CD4-positive, alpha-beta T cell (primary cell): ENCODE measurements at regions not wholly inside any gene's neighbourhood (a gene's known extent, or its start where the extent isn't known, plus 50 kb on each side); places are given as distances from the start of the nearest gene placed in this dataset.

Experiments
- ATAC-seq: fragments of 200-7000 bp; cut with Tn5 transposase; one replicate; pipeline ENCODE4 v1.10.0; 2022; ENCODE audit warnings: mild to moderate bottlenecking; ENCODE audit not compliant: poor library complexity
- CTCF ChIA-PET: fragments of 350-600 bp; sonication (Branson Sonifier 250); formaldehyde crosslinking; loops from one replicate; lab custom pipeline; 2021; ENCODE audit warnings: antibody characterized with exemption, inconsistent platforms; lab: Charles Lee
- POLR2A ChIA-PET: fragments of 350-600 bp; sonication (Branson Sonifier 250); formaldehyde crosslinking; loops from one replicate; lab custom pipeline; 2021; ENCODE audit warnings: antibody characterized with exemption, inconsistent platforms; lab: Charles Lee
- DNase-seq, 14 experiments: peaks; one replicate each; pipeline ENCODE4 v3.0.0-alpha.2; 2013 to 2020; ENCODE audit warnings: mixed read lengths in 2 of 14
- H3K27ac ChIP-seq, 2 donors: one replicate each; pipeline versions ENCODE4 v1.5.1 to v1.7.0; 2013; ENCODE audit warnings: low read length in 2 of 2, low read depth in 1 of 2, mild to moderate bottlenecking in 1 of 2
- H3K27me3 ChIP-seq, 2 experiments: 1 replicate in 1 of 2; 2 replicates in 1 of 2; pipeline versions ENCODE4 v1.6.1 to v1.7.0; 2013; ENCODE audit warnings: low read length in 2 of 2, control low read depth in 1 of 2, mild to moderate bottlenecking in 1 of 2, moderate library complexity in 1 of 2; ENCODE audit not compliant: insufficient read depth in 2 of 2, control insufficient read depth in 1 of 2
- H3K36me3 ChIP-seq: one replicate; pipeline ENCODE4 v1.6.1; 2013; ENCODE audit warnings: low read length, control low read depth; ENCODE audit not compliant: insufficient read depth
- H3K4me1 ChIP-seq: one replicate; pipeline ENCODE4 v1.6.1; 2013; ENCODE audit warnings: low read length, control low read depth; ENCODE audit not compliant: insufficient read depth
- H3K4me3 ChIP-seq: one replicate; pipeline ENCODE4 v1.5.1; 2013; ENCODE audit warnings: mild to moderate bottlenecking, low read length, moderate library complexity
- H3K9me3 ChIP-seq, 2 experiments: 1 replicate in 1 of 2; 2 replicates in 1 of 2; pipeline versions ENCODE4 v1.6.1 to v1.7.0; 2013; ENCODE audit warnings: low read length in 2 of 2, mild to moderate bottlenecking in 2 of 2, control low read depth in 1 of 2, moderate library complexity in 1 of 2; ENCODE audit not compliant: control insufficient read depth in 1 of 2, insufficient read depth in 1 of 2
- H3K27ac Mint-ChIP-seq: one replicate; pipeline ENCODE4 v1.8.0; 2020; ENCODE audit warnings: mixed read lengths
- H3K27me3 Mint-ChIP-seq: one replicate; pipeline ENCODE4 v1.8.0; 2021; ENCODE audit warnings: mixed read lengths
- H3K36me3 Mint-ChIP-seq: one replicate; pipeline ENCODE4 v1.8.0; 2021; ENCODE audit warnings: low read depth, mixed read lengths
- H3K4me1 Mint-ChIP-seq: one replicate; pipeline ENCODE4 v1.8.0; 2021; ENCODE audit warnings: low read depth, mixed read lengths
- H3K4me3 Mint-ChIP-seq: one replicate; pipeline ENCODE4 v1.8.0; 2020; ENCODE audit warnings: mild to moderate bottlenecking, mixed read lengths
- H3K9me3 Mint-ChIP-seq: one replicate; pipeline ENCODE4 v1.8.0; 2020; ENCODE audit warnings: mixed read lengths
- intact Hi-C, 2 experiments: fragments of 100-400 bp; cut with DNase I in 1 of 2; cut with micrococcal nuclease in 1 of 2; formaldehyde crosslinking; loops; one replicate each; pipeline versions ENCODE4 v1.15.1 to v1.9.0; 2023 to 2025; cut with DNase I, micrococcal nuclease
- TF ChIP-seq, protein P1 (sequence below): fragments of 200-600 bp; IDR thresholded peaks from one replicate; pipeline ENCODE4 v1.8.0; 2022; ENCODE audit warnings: antibody characterized with exemption, mild to moderate bottlenecking

DNA sequence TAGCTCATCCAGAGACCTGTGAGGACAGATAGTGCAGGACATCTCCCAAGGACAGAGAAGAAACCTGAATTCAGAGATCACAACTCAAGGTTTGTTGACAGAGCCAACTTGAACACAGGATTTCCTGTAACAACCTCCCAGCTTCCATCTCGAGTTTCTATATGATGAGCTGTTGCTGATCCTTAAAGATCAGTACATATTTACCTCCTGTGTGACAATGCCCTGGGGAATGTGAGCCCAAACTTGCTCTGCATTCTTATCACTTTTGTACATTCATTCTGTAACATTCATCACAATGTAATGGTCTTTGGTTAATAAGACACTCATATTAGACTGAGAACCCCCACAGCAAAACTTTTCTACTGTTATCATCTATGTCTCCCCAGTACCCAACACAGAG, 468.6 kb downstream of the XPNPEP1 start:
- Histone ChIP-seq H3K36me3 (no peaks in the 10 kb centered on the region), H3K27ac (no peak overlapping the region), H3K27me3 (peaks cover 11 to 16% of the 10 kb centered on the region in 2 experiments), H3K4me1 (no peaks in the 10 kb centered on the region), H3K4me3 (no peak overlapping the region), H3K9me3 (peaks cover 0 to 12% of the 10 kb centered on the region in 2 experiments)
- H3K27ac Mint-ChIP-seq: no peak overlapping the region
- DNase-seq: no peak
- peaks cover 39% of the 10 kb centered on the region for H3K27me3 Mint-ChIP-seq
- ATAC-seq: no peak
- no peaks in the 10 kb centered on the region for H3K4me1 Mint-ChIP-seq
- no peak overlapping the region for H3K4me3 Mint-ChIP-seq
- POLR2A ChIA-PET: no interaction called here
- intact Hi-C loops: no loop called here
- CTCF ChIA-PET: no interaction called here
- H3K36me3 Mint-ChIP-seq: no peaks in the 10 kb centered on the region
- H3K9me3 Mint-ChIP-seq: peaks cover 1% of the 10 kb centered on the region
- TF ChIP-seq, protein P1, sequence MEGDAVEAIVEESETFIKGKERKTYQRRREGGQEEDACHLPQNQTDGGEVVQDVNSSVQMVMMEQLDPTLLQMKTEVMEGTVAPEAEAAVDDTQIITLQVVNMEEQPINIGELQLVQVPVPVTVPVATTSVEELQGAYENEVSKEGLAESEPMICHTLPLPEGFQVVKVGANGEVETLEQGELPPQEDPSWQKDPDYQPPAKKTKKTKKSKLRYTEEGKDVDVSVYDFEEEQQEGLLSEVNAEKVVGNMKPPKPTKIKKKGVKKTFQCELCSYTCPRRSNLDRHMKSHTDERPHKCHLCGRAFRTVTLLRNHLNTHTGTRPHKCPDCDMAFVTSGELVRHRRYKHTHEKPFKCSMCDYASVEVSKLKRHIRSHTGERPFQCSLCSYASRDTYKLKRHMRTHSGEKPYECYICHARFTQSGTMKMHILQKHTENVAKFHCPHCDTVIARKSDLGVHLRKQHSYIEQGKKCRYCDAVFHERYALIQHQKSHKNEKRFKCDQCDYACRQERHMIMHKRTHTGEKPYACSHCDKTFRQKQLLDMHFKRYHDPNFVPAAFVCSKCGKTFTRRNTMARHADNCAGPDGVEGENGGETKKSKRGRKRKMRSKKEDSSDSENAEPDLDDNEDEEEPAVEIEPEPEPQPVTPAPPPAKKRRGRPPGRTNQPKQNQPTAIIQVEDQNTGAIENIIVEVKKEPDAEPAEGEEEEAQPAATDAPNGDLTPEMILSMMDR: no peak

- Mint-ChIP-seq H3K4me1 (no peaks in the 10 kb centered on the region), H3K27ac (no peak overlapping the region), H3K9me3 (no peaks in the 10 kb centered on the region), H3K27me3 (peaks cover 18% of the 10 kb centered on the region), H3K4me3 (no peak overlapping the region), H3K36me3 (no peaks in the 10 kb centered on the region)
- ATAC-seq (no peak), DNase-seq (no peak)
- Histone ChIP-seq H3K27me3 (peaks cover 5 to 10% of the 10 kb centered on the region in 2 experiments), H3K27ac (no peak overlapping the region), H3K36me3 (no peaks in the 10 kb centered on the region), H3K9me3 (peaks cover 0 to 5% of the 10 kb centered on the region in 2 experiments), H3K4me3 (no peak overlapping the region), H3K4me1 (no peaks in the 10 kb centered on the region)
- CTCF ChIA-PET: no interaction called here
- POLR2A ChIA-PET: no interaction called here
- intact Hi-C loops: no loop called here
- TF ChIP-seq, protein P1: no peak
Measured at GRCh38 chr10:109451879-109452278, 471.4 kb downstream of the XPNPEP1 start.

DNA sequence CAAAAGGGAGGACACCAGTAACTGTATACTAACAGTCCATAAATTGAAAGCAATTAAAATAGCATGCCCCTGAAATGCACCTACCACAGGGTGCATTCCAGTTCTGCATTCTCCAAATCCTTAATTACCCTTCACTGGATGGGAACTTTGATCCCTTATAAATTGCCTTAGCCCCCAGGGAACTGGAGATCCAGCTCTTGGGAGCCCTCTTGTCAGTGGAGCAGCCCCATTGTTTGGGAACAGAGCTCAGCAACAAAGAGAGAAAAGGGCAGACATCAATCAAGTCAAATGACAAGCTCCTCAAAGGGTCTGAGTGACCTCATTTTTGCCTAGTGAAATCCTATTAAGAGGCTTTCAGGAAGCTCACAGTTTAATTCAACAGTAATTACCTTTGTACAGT, 472.6 kb downstream of the XPNPEP1 start:
- intact Hi-C loops: no loop called here
- H3K27me3 Mint-ChIP-seq: peaks cover 10% of the 10 kb centered on the region
- POLR2A ChIA-PET: no interaction called here
- H3K36me3 Mint-ChIP-seq: no peaks in the 10 kb centered on the region
- no peak overlapping the region for H3K27ac Mint-ChIP-seq
- Histone ChIP-seq H3K36me3 (no peaks in the 10 kb centered on the region), H3K4me1 (no peaks in the 10 kb centered on the region), H3K27me3 (peaks cover 0 to under 1% of the 10 kb centered on the region in 2 experiments), H3K4me3 (no peak overlapping the region), H3K27ac (no peak overlapping the region), H3K9me3 (no peaks in the 10 kb centered on the region)
- no peak for DNase-seq
- no peaks in the 10 kb centered on the region for H3K4me1 Mint-ChIP-seq
- TF ChIP-seq, protein P1: no peak
- no peaks in the 10 kb centered on the region for H3K9me3 Mint-ChIP-seq
- no peak overlapping the region for H3K4me3 Mint-ChIP-seq
- no peak for ATAC-seq
- CTCF ChIA-PET: no interaction called here
